ENCODE measurements at regions not wholly inside any gene's neighbourhood (a gene's known extent, or its start where the extent isn't known, plus 50 kb on each side); places are given as distances from the start of the nearest gene placed in this dataset.
A peak's percentile ranks its signal among the peaks of the same experiment; 100 is the strongest.

- DNase-seq, result no peak
Measured at GRCh38 chr2:168340931-168341330, 93.5 kb upstream of the STK39 start.

GRCh38 chr2:168343586-168343985 lies 96.2 kb upstream of the STK39 start:
- DNase-seq, result no peak

DNA sequence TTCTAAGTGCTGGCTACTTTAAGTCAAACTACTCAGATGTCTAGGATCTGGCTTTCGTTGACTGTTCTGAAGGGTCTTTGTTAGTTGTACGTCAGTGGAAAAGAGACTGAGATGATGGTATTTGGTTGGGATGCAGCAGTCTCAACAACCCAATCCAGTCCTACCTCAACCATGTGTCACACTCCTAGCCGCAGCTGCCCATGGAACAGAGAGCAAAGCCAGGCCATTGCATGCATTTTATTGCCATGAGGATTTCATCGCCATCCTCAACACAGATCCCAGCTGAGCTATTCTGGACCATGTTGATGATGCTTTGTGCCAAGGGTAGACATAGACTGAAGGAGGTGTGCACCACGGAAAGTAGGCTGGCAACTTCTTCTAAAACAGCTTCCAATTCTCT lies 97.3 kb upstream of the STK39 start:
- DNase-seq, result no peak

GRCh38 chr2:168345601-168346000 lies 98.2 kb upstream of the STK39 start:
- no peak for DNase-seq

- DNase-seq, result peak; percentile 15 to 60 (median 51)
Measured at GRCh38 chr2:168346725-168347477, 99.5 kb upstream of the STK39 start.

DNA sequence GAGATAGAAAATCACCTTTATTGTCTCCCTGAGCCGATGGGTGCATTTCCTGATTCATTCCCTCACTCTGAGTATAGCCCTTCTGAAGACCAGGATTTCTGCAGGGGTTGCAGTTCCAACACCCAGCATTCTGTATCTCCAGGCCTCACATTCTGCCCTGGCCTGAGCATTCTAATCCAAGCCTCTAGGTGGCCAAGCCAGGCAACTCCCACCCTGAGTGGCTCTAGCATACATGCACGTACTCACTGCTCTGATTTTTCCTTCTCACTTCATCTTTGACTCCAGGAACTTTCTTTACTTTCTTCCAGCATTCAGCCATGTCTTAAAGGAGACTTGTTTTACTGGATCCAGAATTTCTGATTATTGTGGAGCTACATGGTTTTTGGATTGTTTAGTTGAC lies 100.7 kb upstream of the STK39 start:
- DNase-seq, result peak in 1 of 5 donors; percentile 8

DNA sequence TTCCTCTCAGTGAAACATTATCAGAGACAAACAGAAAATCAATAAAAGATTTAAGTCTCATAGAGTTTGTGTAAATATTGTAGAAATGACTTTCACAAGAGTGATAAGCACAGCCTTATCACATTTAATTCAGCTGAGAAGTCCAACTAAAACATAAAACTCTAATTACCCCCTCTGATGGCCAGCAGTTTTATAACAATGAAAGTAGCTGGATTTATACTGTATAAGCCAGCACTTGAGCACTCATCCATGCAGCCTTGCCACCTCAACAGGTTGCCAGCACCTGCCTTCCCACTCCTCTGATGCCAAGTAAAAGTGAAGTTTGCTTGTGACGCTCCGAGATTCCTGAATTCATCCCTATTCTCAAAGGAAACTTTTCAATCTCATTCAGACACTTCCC lies 103.0 kb upstream of the STK39 start:
- no peak for DNase-seq

- no peak for DNase-seq
Measured at GRCh38 chr2:168353251-168353650, 102.8 kb upstream of the CERS6 start.

DNA sequence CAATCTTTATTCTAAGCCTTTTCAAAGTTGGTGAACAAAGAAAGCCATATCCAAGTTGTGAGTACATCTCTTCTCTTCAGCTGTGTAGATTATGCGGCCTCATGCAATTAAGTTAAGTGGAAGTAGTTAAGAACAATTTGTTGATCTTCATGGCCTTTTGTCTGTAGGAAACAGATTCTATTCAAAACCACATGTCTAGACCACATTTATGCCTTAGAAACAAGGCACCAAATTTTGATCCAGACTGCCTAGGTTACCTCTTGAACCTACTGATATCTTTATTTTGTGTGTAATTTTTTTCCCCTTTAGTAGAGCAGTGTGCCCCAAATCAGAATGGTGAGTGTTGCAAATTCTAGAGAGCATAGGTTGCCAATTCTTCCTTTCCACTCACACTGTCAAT lies 101.6 kb upstream of the CERS6 start:
- DNase-seq, result no peak

GRCh38 chr2:168355121-168355520 lies 101.0 kb upstream of the CERS6 start:
- DNase-seq, result no peak

GRCh38 chr2:168355779-168356476 lies 100.1 kb upstream of the CERS6 start:
- no peak for DNase-seq

GRCh38 chr2:168356477-168356835 lies 99.6 kb upstream of the CERS6 start:
- no peak for DNase-seq

DNA sequence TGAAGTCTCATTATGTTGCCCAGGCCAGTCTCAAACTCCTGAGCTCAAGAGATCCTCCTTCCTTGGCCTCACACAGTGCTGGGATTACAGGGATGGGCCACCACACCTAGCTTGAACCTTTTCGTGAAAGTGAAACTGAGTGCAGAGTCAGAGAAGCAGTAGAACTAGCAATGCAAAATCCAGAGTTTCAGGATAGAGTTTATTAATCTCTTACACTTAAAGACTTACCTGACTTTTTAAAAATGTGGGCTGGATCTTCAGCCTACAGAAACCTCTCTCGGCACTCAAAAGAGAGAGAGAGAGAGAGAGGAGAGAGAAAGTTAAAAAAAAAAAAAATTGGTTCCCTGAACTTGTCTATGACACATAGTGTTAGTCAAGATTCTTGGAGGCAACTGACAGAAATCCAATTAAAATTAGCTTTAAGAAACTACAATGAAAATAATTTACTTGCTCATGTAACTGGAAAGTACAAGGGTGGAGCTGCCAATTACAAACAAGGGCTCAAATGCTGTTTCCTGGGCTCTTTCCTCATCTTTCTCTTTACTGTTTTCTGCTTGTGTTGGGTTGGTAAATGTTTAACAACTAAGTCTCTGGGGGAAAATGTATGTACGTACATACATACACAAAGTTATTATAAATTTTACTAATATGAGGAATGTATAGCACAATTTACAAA lies 98.1 kb upstream of the CERS6 start:
- DNase-seq, result no peak

- no peak for DNase-seq
Measured at GRCh38 chr2:168359082-168359481, 97.0 kb upstream of the CERS6 start.

DNA sequence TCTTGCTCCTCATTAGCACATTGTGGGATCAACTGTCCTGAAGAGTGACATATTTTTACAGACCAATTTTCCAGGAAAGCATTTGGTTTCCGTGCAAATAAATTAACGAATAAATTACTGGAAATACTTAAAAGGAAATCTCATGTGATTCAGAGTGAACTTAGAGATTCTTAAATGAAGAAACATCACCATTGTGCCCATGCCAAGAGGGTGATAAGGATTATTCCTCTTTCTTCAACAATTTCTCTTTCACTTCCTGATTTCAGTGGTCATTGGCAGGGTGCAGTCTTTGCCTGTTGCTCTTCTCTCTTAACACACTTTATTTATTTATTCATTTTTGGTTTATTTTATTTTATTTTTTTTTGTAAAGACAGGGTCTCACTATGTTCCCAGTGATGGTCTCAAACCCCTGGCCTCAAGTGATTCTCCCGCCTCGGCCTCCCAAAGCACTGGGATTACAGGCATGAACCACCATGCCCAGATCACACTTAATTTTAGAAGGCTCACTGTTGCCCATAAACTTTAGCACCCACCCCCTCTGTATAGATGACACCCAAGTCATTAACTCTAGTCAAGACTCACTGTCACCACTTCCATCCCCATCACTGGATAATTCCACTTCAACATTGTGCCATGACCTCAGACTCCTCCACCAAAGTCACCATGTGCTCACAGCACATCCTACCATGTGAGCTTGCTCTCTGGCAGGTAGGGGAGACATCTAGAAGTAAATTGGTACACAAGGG lies 92.6 kb upstream of the CERS6 start:
- DNase-seq, result no peak

- no peak for DNase-seq
Measured at GRCh38 chr2:168365094-168365621, 90.9 kb upstream of the CERS6 start.

- DNase-seq, result no peak
Measured at GRCh38 chr2:168369031-168369430, 87.0 kb upstream of the CERS6 start.

GRCh38 chr2:168371273-168372019 lies 84.6 kb upstream of the CERS6 start:
- DNase-seq, result peak in 1 of 5 donors; percentile 8

DNA sequence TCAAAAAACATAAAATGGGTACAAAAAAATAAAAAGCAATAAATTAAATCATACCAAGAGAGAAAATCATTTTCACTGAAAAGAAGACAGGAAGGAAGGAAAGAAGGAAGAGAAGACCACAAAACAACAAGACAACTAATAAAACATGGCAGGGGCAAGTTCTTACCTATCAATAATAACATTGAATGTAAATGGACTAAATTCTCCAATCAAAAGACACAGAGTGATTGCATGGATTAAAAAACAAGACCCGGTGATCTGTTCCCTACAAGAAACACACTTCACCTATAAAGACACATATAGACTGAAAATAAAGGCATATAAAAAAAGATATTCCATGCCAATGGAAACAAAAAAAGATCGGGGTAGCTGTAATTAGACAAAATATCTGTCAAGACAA lies 82.6 kb upstream of the CERS6 start:
- DNase-seq, result no peak

- no peak for DNase-seq
Measured at GRCh38 chr2:168375195-168375798, 80.8 kb upstream of the CERS6 start.

- DNase-seq, result peak in 1 of 5 donors; percentile 37
Measured at GRCh38 chr2:168378960-168379669, 77.0 kb upstream of the CERS6 start.

All from T-helper 1 cell (primary cell).